GM06990 (cell line): ENCODE measurements at regions not wholly inside any gene's neighbourhood (a gene's known extent, or its start where the extent isn't known, plus 50 kb on each side); places are given as distances from the start of the nearest gene placed in this dataset.
"Not testable (repeated sequence)": the region's sequence is repeated elsewhere in the genome, so short reads cannot be mapped to it uniquely, and the experiment has no call there.

ENCODE experiments used
- DNase-seq: peaks from one replicate; pipeline ENCODE4 v3.0.0-alpha.2; 2011; ENCODE audit not compliant: insufficient read length; ENCODE audit errors: extremely low read depth
- H3K27me3 ChIP-seq: replicated peaks from 2 replicates; pipeline ENCODE4 v1.6.0; 2011; ENCODE audit warnings: low read length; ENCODE audit not compliant: control insufficient read depth, insufficient read depth
- H3K36me3 ChIP-seq: 2 replicates; pipeline ENCODE4 v1.5.1; 2011; ENCODE audit warnings: low read length; ENCODE audit not compliant: control insufficient read depth, insufficient read depth
- H3K4me3 ChIP-seq: replicated peaks from 2 replicates; pipeline ENCODE4 v1.5.1; 2011; ENCODE audit warnings: low read depth, mild to moderate bottlenecking, control low read depth, low read length
- TF ChIP-seq, protein P1 (sequence below): IDR thresholded peaks from 2 replicates; pipeline ENCODE4 v1.5.1; 2011; ENCODE audit warnings: low read length, control low read depth, mild to moderate bottlenecking, inconsistent platforms; ENCODE audit not compliant: insufficient read depth, poor library complexity, severe bottlenecking

DNA sequence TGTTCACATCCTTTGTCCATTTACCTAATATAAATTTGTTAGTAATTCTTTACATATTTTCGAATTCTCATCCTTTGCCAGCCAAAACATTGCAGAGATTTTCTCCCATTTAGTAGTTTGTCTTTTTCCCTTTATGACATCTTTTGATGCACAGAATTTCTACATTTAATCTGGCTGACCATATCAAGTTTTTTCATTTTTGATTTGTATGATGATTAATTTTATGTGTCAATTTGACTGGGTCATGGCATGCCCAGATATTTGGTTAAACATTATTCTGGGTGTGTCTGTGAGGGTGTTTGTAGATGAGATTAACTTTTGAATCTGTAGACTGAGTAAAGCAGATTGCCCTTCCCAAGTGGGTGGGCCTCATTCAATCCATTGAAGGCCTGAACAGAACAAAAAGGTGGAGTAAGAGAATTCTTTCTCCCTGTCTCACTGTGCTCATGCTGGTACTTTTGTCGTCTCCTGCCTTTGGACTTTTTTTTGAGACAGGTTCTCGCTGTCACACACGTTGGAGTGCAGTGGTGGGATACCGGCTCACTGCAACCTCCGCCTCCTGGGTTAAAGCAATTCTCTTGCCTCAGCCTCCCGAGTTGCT, 72.1 kb upstream of the EPB41L1 start:
- TF ChIP-seq, protein P1, sequence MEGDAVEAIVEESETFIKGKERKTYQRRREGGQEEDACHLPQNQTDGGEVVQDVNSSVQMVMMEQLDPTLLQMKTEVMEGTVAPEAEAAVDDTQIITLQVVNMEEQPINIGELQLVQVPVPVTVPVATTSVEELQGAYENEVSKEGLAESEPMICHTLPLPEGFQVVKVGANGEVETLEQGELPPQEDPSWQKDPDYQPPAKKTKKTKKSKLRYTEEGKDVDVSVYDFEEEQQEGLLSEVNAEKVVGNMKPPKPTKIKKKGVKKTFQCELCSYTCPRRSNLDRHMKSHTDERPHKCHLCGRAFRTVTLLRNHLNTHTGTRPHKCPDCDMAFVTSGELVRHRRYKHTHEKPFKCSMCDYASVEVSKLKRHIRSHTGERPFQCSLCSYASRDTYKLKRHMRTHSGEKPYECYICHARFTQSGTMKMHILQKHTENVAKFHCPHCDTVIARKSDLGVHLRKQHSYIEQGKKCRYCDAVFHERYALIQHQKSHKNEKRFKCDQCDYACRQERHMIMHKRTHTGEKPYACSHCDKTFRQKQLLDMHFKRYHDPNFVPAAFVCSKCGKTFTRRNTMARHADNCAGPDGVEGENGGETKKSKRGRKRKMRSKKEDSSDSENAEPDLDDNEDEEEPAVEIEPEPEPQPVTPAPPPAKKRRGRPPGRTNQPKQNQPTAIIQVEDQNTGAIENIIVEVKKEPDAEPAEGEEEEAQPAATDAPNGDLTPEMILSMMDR, result no peak
- DNase-seq, result no peak
- Histone ChIP-seq H3K27me3 (no peaks in the 10 kb centered on the region), H3K36me3 (no peaks in the 10 kb centered on the region), H3K4me3 (no peak overlapping the region)

DNA sequence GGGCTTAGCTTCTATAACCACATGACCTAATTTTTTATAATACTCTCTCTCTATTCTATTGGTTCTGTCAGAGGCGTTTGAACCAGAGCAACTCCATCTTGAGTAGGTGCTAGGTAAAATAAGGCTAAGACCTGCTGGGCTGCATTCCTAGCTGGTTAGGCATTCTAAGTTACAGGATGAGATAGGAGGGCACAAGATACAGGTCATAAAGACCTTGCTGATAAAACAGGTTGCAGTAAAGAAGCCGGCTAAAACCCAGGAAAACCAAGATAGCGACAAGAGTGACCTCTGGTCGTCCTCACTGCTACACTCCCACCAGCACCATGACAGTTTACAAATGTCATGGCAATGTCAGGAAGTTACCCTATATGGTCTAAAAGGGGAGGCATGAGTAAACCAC, 71.3 kb upstream of the EPB41L1 start:
- not testable (repeated sequence) for DNase-seq, H3K4me3 ChIP-seq, H3K36me3 ChIP-seq

DNA sequence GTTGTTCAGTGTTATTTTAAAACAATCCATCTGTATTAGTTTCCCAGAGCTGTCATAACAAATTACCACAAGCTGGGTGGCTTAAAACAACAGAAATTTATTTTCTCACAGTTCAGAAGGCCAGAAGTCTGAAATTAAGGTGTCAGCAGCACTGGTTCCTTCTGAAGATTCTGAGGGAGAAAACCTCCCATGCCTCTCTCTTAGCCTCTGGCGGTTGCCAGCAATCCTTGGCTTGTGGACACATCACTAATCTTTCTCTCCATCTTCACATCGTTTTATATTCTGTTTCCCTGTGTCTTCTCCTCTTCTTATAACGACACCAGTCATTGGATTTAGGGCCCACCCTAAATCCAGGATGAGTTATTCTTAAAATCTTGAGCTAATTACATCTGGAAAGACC, 70.2 kb upstream of the EPB41L1 start:
- no peak for DNase-seq
- no peaks in the 10 kb centered on the region for H3K36me3 ChIP-seq
- TF ChIP-seq, protein P1, result no peak
- H3K27me3 ChIP-seq, result no peaks in the 10 kb centered on the region
- H3K4me3 ChIP-seq, result no peak overlapping the region

More for the DNA sequence above, 71.3 kb upstream of the EPB41L1 start:
- not testable (repeated sequence) for H3K27me3 ChIP-seq

DNA sequence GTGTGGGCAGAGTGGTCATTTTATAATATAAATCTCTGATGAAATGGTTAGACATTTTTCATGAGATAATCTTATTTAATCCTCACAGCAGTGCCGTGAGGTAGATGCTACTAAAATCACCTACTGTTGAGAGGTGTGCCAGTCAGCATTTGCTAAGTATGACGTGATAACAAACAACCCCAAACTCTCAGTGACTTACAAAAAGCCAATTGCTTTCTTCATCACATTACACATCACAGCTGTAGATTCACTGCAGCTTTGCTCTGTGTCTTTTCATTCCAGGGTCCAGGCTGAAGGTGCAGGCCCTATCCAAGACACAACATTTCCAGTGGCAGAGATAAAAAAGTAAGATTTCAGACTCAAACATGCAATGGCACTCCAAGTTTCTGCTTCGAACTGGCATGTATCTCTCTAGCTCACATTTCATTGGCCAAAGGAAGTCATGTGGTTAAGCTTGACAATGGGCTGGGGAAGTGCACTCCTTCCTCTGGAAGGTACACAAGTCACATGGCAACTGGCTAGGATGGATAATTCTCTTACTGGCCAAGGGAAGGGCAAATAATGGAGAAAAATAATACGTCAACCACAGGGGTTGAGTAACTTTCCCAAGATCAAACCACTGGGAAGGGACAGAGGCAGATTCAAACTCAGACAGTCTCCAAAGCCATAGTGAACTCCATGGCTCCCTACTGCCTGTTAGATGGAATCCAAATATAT, 69.5 kb upstream of the EPB41L1 start:
- TF ChIP-seq, protein P1, result no peak
- Histone ChIP-seq H3K4me3 (no peak overlapping the region), H3K36me3 (no peaks in the 10 kb centered on the region), H3K27me3 (no peaks in the 10 kb centered on the region; the same call in 1 of the 2 replicates)
- no peak for DNase-seq

DNA sequence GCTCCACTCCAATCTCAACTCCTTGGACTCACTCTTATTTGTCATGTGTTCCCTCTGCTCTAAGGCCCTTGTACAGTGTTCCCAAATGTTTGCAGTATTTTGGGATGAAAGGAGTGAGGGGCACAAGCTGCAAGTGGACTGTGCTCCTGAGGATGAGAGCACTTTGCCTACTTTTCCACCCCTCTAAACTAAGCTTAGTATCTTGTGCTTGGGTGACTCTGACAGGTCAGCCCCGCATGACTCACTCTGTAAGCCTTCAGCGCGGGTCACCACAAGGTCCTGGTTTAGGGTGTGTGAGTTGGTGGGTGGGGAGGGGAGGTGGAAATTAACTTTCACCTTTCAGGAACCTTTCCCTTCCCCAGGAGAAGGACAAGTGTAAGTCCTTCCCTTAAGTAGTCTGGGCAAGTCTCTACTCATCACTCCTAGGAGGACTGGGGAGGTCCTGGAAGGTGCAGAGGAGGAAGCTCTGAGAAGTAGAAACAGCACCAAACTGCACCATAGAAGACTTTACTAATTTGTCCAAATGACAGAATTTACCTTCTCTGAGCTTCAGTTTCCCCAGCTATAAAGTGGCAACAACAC, 68.8 kb upstream of the EPB41L1 start:
- H3K36me3 ChIP-seq, result no peaks in the 10 kb centered on the region
- no peak overlapping the region for H3K4me3 ChIP-seq
- no peak for DNase-seq
- H3K27me3 ChIP-seq, result peaks cover 1% of the 10 kb centered on the region; the same call in 1 of the 2 replicates
- TF ChIP-seq, protein P1, result no peak

DNA sequence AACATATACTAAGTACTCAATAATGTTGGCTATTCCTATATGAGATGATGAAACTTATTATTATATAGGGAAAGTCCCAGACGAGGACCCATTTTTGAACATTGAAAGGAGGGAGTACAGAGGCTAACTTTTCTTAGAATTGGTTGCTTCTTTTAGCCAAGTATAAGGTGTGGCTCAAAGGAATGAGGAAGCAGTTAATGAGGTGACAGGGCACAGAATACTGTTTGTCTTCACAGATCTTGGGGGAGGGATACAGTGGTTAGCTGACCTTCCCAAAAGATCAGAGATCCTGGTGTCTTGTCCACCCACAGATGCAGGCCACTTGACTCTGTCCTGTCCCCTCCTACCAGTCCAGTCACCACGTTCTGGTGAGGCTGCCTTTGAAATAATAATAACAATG, 67.8 kb upstream of the EPB41L1 start:
- Histone ChIP-seq H3K4me3 (no peak overlapping the region), H3K36me3 (no peaks in the 10 kb centered on the region)
- no peak for DNase-seq

More for the DNA sequence above, 67.8 kb upstream of the EPB41L1 start:
- H3K27me3 ChIP-seq, result peaks cover 1% of the 10 kb centered on the region
- TF ChIP-seq, protein P1, result no peak
